ENCODE measurements at regions not wholly inside any gene's neighbourhood (a gene's known extent, or its start where the extent isn't known, plus 50 kb on each side); places are given as distances from the start of the nearest gene placed in this dataset.

GRCh38 chr7:41122256-41122987 is 580.5 kb downstream of the INHBA start:
- Histone ChIP-seq H3K36me3 (replicated peaks; ENCODE audit: low read depth, low read length) (no peaks in the 10 kb centered on the region), H4K20me1 (ENCODE audit: insufficient read depth, low read length) (no peaks in the 10 kb centered on the region), H2AFZ (ENCODE audit: low read depth, low read length) (no peak overlapping the region), H3K9me3 (ENCODE audit: insufficient read depth, low read length) (no peaks in the 10 kb centered on the region), H3K79me2 (ENCODE audit: low read length) (no peaks in the 10 kb centered on the region), H3K4me2 (ENCODE audit: low read length) (no peak overlapping the region), H3K4me3 (ENCODE audit: low read length) (no peak overlapping the region), H3K4me1 (ENCODE audit: low read length) (no peaks in the 10 kb centered on the region), H3K27ac (ENCODE audit: low read length) (no peak overlapping the region), H3K9ac (ENCODE audit: low read length) (no peak overlapping the region), H3K27me3 (ENCODE audit: low read depth, low read length) (no peaks in the 10 kb centered on the region)
- TF ChIP-seq EZH2phosphoT487 (IDR thresholded peaks at IDR 0.05; ENCODE audit: low read depth) (no peak), CTCF (IDR thresholded peaks at IDR 0.05; ENCODE audit: low read depth, low read length) (no peak)

- Histone ChIP-seq H3K9me3 (ENCODE audit: insufficient read depth, low read length) (no peaks in the 10 kb centered on the region), H2AFZ (ENCODE audit: low read depth, low read length) (no peak overlapping the region), H3K27ac (ENCODE audit: low read length) (no peak overlapping the region), H3K9ac (ENCODE audit: low read length) (no peak overlapping the region), H3K27me3 (ENCODE audit: low read depth, low read length) (no peaks in the 10 kb centered on the region), H4K20me1 (ENCODE audit: insufficient read depth, low read length) (no peaks in the 10 kb centered on the region), H3K36me3 (replicated peaks; ENCODE audit: low read depth, low read length) (no peaks in the 10 kb centered on the region), H3K4me2 (ENCODE audit: low read length) (no peak overlapping the region), H3K4me1 (ENCODE audit: low read length) (no peaks in the 10 kb centered on the region), H3K79me2 (ENCODE audit: low read length) (no peaks in the 10 kb centered on the region), H3K4me3 (ENCODE audit: low read length) (no peak overlapping the region)
- no peak for TF ChIP-seq EZH2phosphoT487 (IDR thresholded peaks at IDR 0.05; ENCODE audit: low read depth)
- TF ChIP-seq CTCF (IDR thresholded peaks at IDR 0.05; ENCODE audit: low read depth, low read length): no peak
Measured at GRCh38 chr7:41121228-41121627, 581.7 kb downstream of the INHBA start.

DNA sequence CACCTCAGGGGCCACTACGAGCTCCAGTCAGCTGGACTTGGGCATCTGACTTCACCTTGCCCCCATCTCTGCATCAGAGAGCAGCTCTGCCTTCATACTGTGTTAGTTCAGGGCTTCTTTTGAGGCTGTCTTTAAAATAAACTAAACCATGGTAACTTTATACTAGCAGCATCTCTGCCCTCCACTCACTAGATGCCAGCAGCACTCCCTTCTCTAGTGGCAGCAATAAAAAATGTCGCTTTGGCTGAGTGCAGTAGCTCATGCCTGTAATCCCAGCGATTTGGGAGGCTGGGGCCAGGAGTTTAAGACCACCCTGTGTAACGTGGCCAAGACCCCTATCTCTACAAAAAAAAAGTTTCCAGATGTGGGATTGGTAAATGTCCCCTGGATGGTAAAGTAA is 584.4 kb downstream of the INHBA start:
- TF ChIP-seq CTCF (IDR thresholded peaks at IDR 0.05; ENCODE audit: low read depth, low read length) (no peak), EZH2phosphoT487 (IDR thresholded peaks at IDR 0.05; ENCODE audit: low read depth) (no peak)
- Histone ChIP-seq H3K79me2 (ENCODE audit: low read length) (no peaks in the 10 kb centered on the region), H3K4me1 (ENCODE audit: low read length) (no peaks in the 10 kb centered on the region), H3K9ac (ENCODE audit: low read length) (no peak overlapping the region), H3K27me3 (ENCODE audit: low read depth, low read length) (no peaks in the 10 kb centered on the region), H3K27ac (ENCODE audit: low read length) (no peak overlapping the region), H3K4me3 (ENCODE audit: low read length) (no peak overlapping the region), H3K9me3 (ENCODE audit: insufficient read depth, low read length) (no peaks in the 10 kb centered on the region), H3K4me2 (ENCODE audit: low read length) (no peak overlapping the region), H4K20me1 (ENCODE audit: insufficient read depth, low read length) (no peaks in the 10 kb centered on the region), H2AFZ (ENCODE audit: low read depth, low read length) (no peak overlapping the region), H3K36me3 (replicated peaks; ENCODE audit: low read depth, low read length) (no peaks in the 10 kb centered on the region)

DNA sequence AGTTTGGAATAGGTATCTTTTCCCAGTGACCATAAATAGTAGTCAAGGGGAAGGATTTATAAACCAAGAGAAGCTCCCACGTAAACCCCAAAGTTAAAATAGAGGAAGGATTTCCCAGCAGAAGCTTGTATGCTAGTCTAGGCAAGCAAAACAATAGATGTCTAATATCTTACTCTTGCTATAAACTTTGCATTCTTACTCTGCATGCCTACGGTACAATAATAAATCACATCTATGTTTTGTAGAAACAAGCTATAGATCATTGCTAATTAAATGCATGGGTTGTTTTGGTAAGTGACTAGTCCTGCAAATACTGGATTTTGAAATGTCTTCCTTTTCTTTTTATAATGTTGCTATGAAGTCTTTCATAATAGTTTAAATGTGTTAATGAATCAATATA is 585.5 kb downstream of the INHBA start:
- Histone ChIP-seq H3K9ac (ENCODE audit: low read length) (no peak overlapping the region), H3K36me3 (replicated peaks; ENCODE audit: low read depth, low read length) (no peaks in the 10 kb centered on the region), H3K4me3 (ENCODE audit: low read length) (no peak overlapping the region), H3K27ac (ENCODE audit: low read length) (no peak overlapping the region), H2AFZ (ENCODE audit: low read depth, low read length) (no peak overlapping the region), H3K27me3 (ENCODE audit: low read depth, low read length) (no peaks in the 10 kb centered on the region), H3K9me3 (ENCODE audit: insufficient read depth, low read length) (no peaks in the 10 kb centered on the region), H4K20me1 (ENCODE audit: insufficient read depth, low read length) (no peaks in the 10 kb centered on the region), H3K4me2 (ENCODE audit: low read length) (no peak overlapping the region), H3K4me1 (ENCODE audit: low read length) (no peaks in the 10 kb centered on the region), H3K79me2 (ENCODE audit: low read length) (no peaks in the 10 kb centered on the region)
- TF ChIP-seq CTCF (IDR thresholded peaks at IDR 0.05; ENCODE audit: low read depth, low read length): no peak
- no peak for TF ChIP-seq EZH2phosphoT487 (IDR thresholded peaks at IDR 0.05; ENCODE audit: low read depth)

Measured in OCI-LY3 (cell line).